ENCODE measurements at regions not wholly inside any gene's neighbourhood (a gene's known extent, or its start where the extent isn't known, plus 50 kb on each side); places are given as distances from the start of the nearest gene placed in this dataset.

- TF ChIP-seq CTCF (IDR thresholded peaks at IDR 0.05; ENCODE audit: insufficient read depth, low read length, poor library complexity, severe bottlenecking) (no peak), EZH2phosphoT487 (conservative IDR thresholded peaks at IDR 0.05; ENCODE audit: low read length) (no peak)
These were observed 289.5 kb downstream of the IRX2 start for GRCh38 chr5:2461701-2462691.
